OCI-LY7 (cell line): ENCODE measurements at regions not wholly inside any gene's neighbourhood (a gene's known extent, or its start where the extent isn't known, plus 50 kb on each side); places are given as distances from the start of the nearest gene placed in this dataset.

ENCODE experiments used
- BruUV-seq: library from RNA; stranded (reverse); fragments of 400-500 nt; replicated peaks from 2 replicates; lab custom pipeline; 2021; lab: Mats Ljungman, UMichigan
- CTCF ChIA-PET: fragments of 300-600 bp; sonication (Branson Sonifier 250); formaldehyde crosslinking; loops from one replicate; lab custom pipeline; 2022; ENCODE audit warnings: antibody characterized with exemption; ENCODE audit not compliant: unreplicated experiment; lab: Charles Lee
- POLR2A ChIA-PET: fragments of 300-600 bp; sonication (Branson Sonifier 250); formaldehyde crosslinking; loops from one replicate; lab custom pipeline; 2022; ENCODE audit warnings: antibody characterized with exemption; lab: Charles Lee
- DNase-seq: peaks from one replicate; pipeline ENCODE4 v3.0.0-alpha.2; 2015; ENCODE audit warnings: low spot score
- H2AFZ ChIP-seq: fragments of 200-600 bp; sonication (generic), shearing (Covaris generic); 2 replicates; pipeline ENCODE4 v1.6.1; 2014; ENCODE audit warnings: mild to moderate bottlenecking, antibody characterized with exemption, low read length, moderate library complexity
- H3K27ac ChIP-seq: fragments of 200-600 bp; sonication (generic); 2 replicates; pipeline ENCODE4 v1.5.1; 2014; ENCODE audit warnings: mixed run types, low read depth, mild to moderate bottlenecking, moderate library complexity, low read length, inconsistent platforms; ENCODE audit not compliant: poor library complexity, severe bottlenecking
- H3K36me3 ChIP-seq: fragments of 200-600 bp; sonication (generic); 2 replicates; pipeline ENCODE4 v1.6.1; 2014; ENCODE audit warnings: mild to moderate bottlenecking, antibody characterized with exemption, low read length, moderate library complexity, mixed read lengths; ENCODE audit not compliant: insufficient read depth
- H3K4me1 ChIP-seq: fragments of 200-600 bp; sonication (generic); 2 replicates; pipeline ENCODE4 v1.5.1; 2014; ENCODE audit warnings: mild to moderate bottlenecking, low read length; ENCODE audit not compliant: insufficient read depth, poor library complexity, severe bottlenecking
- H3K4me2 ChIP-seq: fragments of 200-600 bp; sonication (generic); 2 replicates; pipeline ENCODE4 v1.6.1; 2014; ENCODE audit warnings: mild to moderate bottlenecking, low read length
- H3K4me3 ChIP-seq: fragments of 200-600 bp; sonication (generic); 2 replicates; pipeline ENCODE4 v1.5.1; 2014; ENCODE audit warnings: mild to moderate bottlenecking, low read depth, low read length; ENCODE audit not compliant: poor library complexity, severe bottlenecking
- H3K79me2 ChIP-seq: fragments of 200-600 bp; sonication (generic); 2 replicates; pipeline ENCODE4 v1.6.1; 2016; ENCODE audit warnings: low read depth, mild to moderate bottlenecking, low read length, moderate library complexity, mixed read lengths; ENCODE audit not compliant: insufficient read depth
- H3K9me2 ChIP-seq: fragments of 200-600 bp; sonication (generic); 2 replicates; pipeline ENCODE4 v1.6.1; 2016; ENCODE audit warnings: mild to moderate bottlenecking, low read length, mixed read lengths; ENCODE audit not compliant: insufficient read depth
- H3K9me3 ChIP-seq: fragments of 200-600 bp; sonication (generic); 2 replicates; pipeline ENCODE4 v1.6.1; 2014; ENCODE audit warnings: mild to moderate bottlenecking, mixed run types, low read length, mixed read lengths
- H4K20me1 ChIP-seq: fragments of 200-600 bp; sonication (generic); 2 replicates; pipeline ENCODE4 v1.6.1; 2014; ENCODE audit warnings: mild to moderate bottlenecking, antibody characterized with exemption, low read length, moderate library complexity, mixed read lengths; ENCODE audit not compliant: insufficient read depth
- CTCF ChIP-seq: fragments of 200-600 bp; sonication (generic); conservative IDR thresholded peaks from 2 replicates; pipeline ENCODE4 v1.5.1; 2014; ENCODE audit warnings: mild to moderate bottlenecking, antibody characterized with exemption, low read length, moderate library complexity, mixed read lengths
- EZH2phosphoT487 ChIP-seq: fragments of 200-600 bp; sonication (generic); IDR thresholded peaks from 2 replicates; pipeline ENCODE4 v1.6.1; 2018; ENCODE audit warnings: low read depth, borderline replicate concordance, mild to moderate bottlenecking, mixed run types, antibody characterized with exemption, low read length, moderate library complexity, mixed read lengths
- intact Hi-C: fragments of 100-400 bp; cut with micrococcal nuclease; formaldehyde crosslinking; loops from one replicate; pipeline ENCODE4 v1.10.0; 2022; ENCODE audit not compliant: unreplicated experiment

DNA sequence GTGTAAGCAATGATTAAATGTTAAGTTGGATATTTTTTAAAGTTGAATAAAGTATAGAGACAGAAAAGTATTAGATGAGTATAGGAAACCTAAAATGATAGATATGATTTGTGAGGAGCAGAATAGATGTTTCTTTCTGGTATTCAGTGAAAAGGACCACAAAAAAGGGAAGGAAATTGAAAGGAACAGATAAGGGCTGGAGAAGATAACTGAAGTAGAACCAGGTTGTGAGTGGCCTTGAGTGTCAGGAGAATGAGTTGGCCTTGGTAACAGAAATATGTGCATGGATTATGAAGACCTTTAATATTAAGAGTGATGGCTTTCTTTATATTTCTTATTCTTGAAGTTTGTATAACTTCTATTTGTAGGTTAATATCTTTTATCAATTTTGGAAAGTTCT lies 543.5 kb downstream of the METTL4 start:
- Histone ChIP-seq H3K27ac (no peak overlapping the region), H3K9me2 (no peaks in the 10 kb centered on the region), H2AFZ (no peak overlapping the region), H3K4me1 (no peaks in the 10 kb centered on the region), H4K20me1 (no peaks in the 10 kb centered on the region), H3K79me2 (no peaks in the 10 kb centered on the region), H3K9me3 (no peaks in the 10 kb centered on the region), H3K36me3 (no peaks in the 10 kb centered on the region), H3K4me3 (no peak overlapping the region), H3K4me2 (no peak overlapping the region)
- TF ChIP-seq CTCF (no peak), EZH2phosphoT487 (no peak)
- no TSS peak for BruUV-seq
- CTCF ChIA-PET: no interaction called here
- intact Hi-C loops: no loop called here
- DNase-seq: no peak
- POLR2A ChIA-PET: no interaction called here

DNA sequence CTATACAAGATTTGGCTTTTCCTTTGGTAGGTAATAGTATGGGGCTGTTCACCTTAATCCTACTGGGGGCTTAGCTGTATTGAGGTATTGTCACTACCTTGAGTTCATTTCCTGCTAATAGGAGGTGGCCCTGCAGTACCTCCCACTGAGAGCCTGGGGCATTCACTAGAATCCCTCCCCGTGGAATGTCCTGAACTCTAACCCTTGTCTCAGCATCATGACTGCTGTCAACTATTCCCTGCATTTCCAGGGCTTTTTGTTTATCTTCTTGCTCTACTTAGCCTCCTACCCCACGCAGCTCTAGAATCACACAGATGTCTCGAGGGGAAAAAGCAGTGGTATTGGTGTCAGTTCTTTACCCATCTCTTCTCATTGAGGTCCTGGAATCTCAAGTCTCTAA lies 542.3 kb downstream of the METTL4 start:
- ChIA-PET CTCF (no interaction called here), POLR2A (interaction anchor here (0.7 kb wide), 1 partner anchor 295 kb away, joined by 3 read pairs; no protein-coding TSS in a partner anchor)
- H4K20me1 ChIP-seq: no peaks in the 10 kb centered on the region
- intact Hi-C loops: no loop called here
- no peak overlapping the region for H3K4me3 ChIP-seq
- no peaks in the 10 kb centered on the region for H3K4me1 ChIP-seq
- no peak for DNase-seq
- TF ChIP-seq EZH2phosphoT487 (no peak), CTCF (no peak)
- BruUV-seq: no TSS peak
- no peak overlapping the region for H3K27ac ChIP-seq
- no peaks in the 10 kb centered on the region for H3K79me2 ChIP-seq
- H3K36me3 ChIP-seq: no peaks in the 10 kb centered on the region
- H3K9me2 ChIP-seq: no peaks in the 10 kb centered on the region
- H2AFZ ChIP-seq: no peak overlapping the region
- H3K9me3 ChIP-seq: no peaks in the 10 kb centered on the region
- H3K4me2 ChIP-seq: no peak overlapping the region

- Histone ChIP-seq H2AFZ (no peak overlapping the region), H3K4me2 (no peak overlapping the region), H4K20me1 (no peaks in the 10 kb centered on the region), H3K9me3 (no peaks in the 10 kb centered on the region), H3K36me3 (no peaks in the 10 kb centered on the region), H3K4me1 (no peaks in the 10 kb centered on the region), H3K4me3 (no peak overlapping the region), H3K9me2 (no peaks in the 10 kb centered on the region), H3K79me2 (no peaks in the 10 kb centered on the region), H3K27ac (no peak overlapping the region)
- intact Hi-C loops: loop anchor here (10.0 kb wide), 1 partner anchor 64 kb away; no protein-coding TSS in a partner anchor
- TF ChIP-seq EZH2phosphoT487 (no peak), CTCF (no peak)
- DNase-seq: no peak
- BruUV-seq: no TSS peak
- CTCF ChIA-PET: no interaction called here
- POLR2A ChIA-PET: no interaction called here
Measured at GRCh38 chr18:2030647-2031046, 540.7 kb downstream of the METTL4 start.
